Activated gamma-delta T cell (primary cell): ENCODE measurements at regions not wholly inside any gene's neighbourhood (a gene's known extent, or its start where the extent isn't known, plus 50 kb on each side); places are given as distances from the start of the nearest gene placed in this dataset.
"Not testable (repeated sequence)": the region's sequence is repeated elsewhere in the genome, so short reads cannot be mapped to it uniquely, and the experiment has no call there.

Source experiments
- DNase-seq: peaks from one replicate; lab custom pipeline; 2025; lab: John Stamatoyannopoulos, UW

DNA sequence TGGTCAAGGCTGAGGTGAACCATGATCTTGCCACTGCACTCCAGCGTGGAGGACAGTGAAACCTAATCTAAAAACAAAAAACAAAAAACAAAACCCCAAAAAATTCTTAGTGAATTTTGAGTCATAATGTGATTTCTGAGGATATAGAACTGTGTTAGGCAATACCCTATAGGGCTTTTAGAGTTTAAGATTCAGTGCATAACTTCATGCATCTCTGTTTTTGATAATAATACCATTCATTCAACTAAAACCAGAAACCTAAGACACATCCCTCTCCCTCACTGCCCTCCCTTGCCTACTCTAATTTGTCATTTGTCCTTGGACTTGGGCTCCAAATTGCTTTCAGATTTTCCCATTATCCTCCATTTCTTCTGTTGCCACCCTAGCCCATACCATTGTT lies 405.7 kb upstream of the EDIL3 start:
- DNase-seq, result no peak

DNA sequence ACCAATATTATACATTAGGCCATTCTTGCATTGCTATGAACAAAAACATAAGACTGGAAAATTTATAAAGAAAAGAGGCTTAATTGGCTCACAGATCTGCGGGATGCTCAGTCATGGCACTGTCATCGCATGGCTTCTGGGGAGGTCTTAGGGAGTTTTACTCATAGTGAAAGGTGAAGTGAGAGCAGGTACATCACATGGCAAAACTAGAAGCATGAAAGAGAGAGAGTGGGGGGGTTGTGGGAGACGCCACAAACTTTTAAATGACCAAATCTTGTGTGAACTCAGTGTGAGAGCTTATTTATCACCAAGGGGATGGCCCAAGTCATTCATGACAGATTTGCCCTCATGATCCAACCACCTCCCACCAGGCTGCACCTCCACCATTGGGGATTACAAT lies 398.3 kb upstream of the EDIL3 start:
- DNase-seq, result no peak

DNA sequence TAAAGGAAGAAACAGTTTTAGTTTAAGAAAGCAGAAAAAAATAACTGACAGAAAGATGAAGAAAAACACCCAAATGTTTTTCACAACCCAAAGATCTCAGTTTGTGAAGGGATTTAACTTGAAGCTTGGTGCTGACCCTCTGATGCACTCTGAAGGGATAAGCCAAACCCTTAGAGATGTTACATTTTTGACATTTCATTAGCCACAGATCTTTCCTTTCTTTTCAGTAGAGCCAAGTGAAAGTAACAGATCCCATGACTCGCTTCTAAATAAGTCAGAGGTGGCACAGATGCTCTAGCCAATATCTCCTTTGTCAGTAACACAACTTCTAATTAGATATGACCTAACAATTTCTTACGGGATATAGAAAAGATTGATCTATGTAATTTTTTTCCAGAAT lies 394.5 kb upstream of the EDIL3 start:
- no peak for DNase-seq

DNA sequence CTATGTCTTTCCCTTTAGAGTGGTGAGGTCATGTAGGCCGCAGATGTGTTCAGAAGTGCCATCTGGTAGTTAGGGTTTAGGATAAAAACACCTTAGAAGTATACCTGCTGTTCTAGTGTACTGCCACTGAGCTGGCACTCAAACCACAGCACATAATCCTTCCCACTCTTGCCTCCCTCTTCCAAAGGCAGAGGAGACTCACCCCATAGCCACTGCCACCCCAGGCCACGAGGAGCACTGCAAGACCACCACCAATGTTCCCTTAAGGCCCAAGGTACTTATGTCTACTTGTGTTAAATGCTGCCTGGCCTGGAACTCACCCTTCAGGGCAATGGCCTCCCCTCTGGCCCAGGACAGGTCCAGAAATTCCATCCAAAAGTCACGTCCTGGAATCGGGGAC lies 379.5 kb upstream of the EDIL3 start:
- no peak for DNase-seq

DNA sequence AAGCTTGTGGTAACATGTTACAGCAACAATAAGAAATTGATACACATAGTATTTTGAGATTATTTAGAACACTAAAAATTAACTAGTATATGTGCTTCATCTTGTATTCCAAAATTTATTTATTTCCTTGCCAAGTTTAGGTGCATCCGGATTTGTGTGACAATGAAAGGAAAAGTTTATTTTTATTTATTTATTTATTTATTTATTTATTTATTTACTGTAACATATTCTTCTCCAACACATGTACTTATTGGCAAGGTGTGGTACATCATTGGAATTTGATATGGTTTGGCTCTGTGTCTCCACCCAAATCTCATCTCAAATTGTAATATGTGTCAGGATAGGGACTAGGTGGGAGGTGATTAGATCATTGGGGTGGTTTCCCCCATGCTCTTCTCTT lies 373.3 kb upstream of the EDIL3 start:
- DNase-seq, result no peak

DNA sequence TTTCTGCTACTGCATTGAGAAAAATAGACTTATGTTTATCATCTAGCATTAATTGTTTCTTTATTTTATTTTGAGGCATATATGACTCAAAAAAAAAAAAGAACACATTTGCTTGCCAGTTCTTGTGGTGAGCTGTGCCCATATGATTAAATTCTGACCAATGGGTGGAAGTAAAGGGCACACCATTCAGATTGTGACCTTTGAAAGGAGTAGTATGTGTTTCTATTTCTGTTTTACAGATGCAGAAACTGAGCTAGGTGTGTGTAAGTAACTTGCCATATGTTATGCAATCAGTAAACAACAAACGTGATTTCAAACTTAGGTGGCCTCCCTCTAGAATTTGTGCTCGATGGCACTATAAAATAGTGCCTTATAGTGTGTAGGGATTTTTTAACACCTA lies 368.1 kb upstream of the EDIL3 start:
- no peak for DNase-seq

DNA sequence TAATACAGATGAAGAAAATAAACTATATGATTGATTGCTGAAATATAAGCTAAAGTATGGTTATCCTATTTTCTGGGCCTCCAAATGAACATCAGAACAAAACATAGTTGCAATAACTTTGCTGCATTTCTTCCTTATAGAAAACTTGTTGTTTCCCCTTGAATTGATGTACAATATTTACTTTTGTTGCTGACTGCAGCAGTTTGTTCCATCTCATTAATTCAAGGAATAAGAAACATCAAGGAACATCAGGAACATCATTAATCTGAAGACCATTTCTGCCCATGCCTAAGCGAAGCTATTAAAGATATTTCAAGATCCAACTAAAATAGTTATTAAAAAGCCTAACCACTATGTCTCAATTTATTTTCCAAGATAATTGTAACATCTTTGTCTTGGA lies 363.6 kb upstream of the EDIL3 start:
- no peak for DNase-seq

DNA sequence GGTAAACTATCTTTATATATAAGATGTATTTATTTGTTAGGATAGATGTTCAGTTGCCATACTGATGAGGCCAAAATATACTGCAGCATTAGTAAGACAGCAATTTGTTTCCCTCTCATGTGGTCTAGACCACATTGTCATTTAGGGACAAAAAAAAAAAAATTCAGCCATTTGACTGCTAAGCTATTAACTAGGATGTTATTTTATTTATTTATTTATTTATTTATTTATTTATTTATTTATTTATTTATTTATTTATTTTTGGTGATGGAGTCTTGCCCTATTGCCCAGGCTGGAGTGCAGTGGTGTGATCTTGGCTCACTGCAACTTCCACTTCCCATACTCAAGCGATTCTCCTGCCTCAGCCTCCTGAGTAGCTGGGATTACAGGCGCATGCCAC lies 361.6 kb upstream of the EDIL3 start:
- not testable (repeated sequence) for DNase-seq

DNA sequence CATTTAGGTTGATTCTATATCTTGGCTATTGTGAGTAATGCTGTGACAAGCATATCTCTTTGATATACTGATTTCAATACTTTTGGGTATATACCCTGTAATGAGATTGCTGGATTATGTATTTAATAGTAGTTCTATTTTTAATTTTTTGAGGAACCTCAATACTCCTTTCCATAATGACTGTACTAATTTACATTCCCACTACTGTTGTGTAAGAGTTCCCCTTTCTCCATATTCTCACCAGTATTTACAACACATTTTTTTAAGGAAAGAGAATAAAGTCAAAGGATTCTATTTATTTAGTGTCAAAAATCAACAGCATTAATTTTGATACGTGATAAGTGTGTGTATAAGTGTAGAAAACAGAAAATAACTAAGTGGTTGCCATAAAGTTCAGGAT lies 356.4 kb upstream of the EDIL3 start:
- DNase-seq, result no peak

DNA sequence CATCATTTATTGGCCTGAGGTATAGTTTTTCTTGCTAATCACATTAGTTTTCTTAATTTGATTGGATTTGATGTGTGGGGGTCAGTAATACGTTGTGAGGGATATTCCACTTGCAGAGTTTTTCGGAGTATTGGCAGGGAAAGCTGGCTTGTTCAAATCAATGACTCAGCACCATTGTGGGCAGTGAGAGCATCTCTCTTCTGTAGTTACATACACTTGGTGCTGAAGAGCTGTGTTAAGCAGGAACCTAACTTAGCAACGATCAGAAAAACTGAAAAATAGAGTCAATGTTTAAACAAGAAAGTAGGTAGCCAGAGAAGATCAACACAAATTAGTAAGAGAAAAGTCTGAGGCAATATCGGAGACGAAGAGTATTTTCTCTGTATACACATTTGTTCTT lies 344.6 kb upstream of the EDIL3 start:
- no peak for DNase-seq

DNA sequence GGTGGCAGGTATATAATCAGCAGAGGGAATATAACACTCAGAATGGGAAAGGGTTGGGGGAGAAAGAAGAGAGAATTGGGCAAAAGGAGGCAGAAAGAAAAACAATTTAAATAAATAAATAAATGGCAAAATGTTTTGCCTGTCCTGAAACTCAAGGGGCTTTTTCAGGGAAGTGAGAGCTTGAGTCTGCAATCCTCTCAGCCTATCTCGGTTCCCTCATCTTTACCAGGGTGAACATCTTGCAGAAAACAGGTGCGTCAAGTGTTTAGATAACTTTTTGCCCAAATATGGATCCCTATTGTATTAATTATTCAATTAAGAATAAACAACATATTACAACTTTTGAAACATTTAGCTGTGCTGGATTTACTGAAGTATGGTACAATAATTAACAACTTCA lies 343.0 kb upstream of the EDIL3 start:
- DNase-seq, result no peak

DNA sequence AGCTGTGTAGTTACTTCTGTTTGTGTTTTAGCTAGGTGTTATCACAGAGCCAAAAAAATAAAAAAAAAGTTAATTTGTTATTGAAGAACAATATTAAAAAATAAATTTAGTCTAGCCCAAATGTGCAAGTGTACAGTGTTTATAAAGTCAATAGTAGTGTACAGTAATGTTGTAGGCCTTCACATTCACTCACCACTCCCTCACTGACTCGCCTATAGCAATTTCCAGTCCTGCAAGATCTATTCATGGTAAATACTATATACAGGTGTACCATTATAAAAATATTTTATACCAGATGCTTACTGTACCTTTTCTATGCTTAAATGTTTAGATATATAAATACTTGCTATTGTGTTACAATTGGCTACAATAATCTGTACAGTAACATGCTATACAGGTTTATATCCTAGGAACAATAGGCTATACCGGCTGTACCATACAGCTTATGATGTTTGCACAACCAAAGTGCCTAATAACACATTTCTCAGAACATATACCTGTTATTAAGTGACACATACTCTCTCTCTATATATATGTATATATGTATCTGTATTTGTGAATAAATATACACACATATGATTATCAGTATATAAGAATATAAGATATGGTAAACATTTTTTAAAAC lies 341.4 kb upstream of the EDIL3 start:
- no peak for DNase-seq

DNA sequence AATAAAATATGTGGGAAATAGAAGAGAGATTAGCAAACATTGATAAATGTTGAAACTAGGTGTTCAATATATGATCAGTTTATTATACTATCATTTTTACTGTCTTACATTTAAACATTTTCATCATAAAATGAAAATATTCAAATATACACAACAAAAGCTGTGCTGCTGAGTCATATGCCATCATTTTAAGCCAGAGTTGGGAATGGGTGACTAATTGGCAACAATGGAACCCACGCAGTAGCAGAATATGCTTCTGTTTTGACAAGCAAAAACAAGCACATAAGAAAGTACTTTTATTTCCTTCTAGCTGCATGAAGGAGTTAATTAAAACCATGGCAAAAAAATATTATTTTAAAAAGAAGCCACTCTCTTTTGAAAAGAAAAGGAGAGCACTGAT lies 340.0 kb upstream of the EDIL3 start:
- no peak for DNase-seq

DNA sequence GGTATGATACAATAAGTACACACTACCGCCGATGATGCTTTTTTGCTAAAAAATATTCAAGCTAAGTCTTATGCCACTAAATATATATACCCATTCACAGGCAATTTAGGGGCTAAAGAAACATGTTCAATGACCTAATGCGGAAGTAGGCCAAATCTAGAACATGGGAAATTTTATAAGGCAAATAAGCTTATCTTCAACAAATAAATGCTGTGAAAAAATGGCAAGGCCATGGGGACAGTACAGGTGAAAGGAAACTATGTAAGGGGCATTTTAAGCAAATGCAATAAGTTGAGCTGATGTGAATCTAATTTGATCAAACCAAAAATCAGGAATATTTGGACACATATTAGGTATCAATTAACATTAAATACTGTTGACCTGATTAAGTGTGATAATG lies 339.5 kb upstream of the EDIL3 start:
- no peak for DNase-seq

DNA sequence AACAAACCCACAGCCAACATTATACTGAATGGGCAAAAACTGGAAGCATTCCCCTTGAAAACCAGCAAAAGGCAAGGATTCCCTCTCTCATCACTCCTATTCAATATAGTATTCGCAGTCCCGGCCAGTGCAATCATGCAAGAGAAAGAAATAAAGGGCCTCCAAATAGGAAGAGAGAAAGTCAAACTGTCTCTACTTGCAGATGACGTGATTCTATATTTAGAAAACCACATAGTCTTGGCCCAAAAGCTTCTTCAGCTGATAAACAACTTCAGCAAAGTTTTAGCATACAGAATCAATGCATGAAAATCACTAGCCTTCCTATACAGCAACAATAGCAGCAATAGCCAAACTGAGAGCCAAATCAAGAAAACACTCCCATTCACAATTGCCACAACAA lies 333.7 kb upstream of the EDIL3 start:
- no peak for DNase-seq

DNA sequence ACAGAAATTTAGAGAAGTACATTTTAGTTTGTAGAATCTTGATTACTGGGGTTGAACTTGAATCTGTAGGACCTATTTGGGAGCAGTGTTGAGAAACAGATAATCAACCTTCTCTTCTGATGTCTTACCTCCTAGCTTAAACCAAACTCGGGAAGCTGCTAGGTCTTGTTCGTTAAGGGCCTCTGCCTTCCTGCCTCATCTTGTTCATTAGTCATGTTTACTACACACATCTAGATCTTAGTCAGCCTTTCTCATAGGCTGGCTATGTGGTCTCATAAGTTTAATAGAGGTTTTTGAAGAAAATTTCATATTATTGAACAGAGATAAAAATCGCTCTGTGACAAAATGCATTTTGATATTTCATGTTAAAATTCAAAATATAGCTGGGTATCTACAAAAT lies 331.0 kb upstream of the EDIL3 start:
- no peak for DNase-seq

DNA sequence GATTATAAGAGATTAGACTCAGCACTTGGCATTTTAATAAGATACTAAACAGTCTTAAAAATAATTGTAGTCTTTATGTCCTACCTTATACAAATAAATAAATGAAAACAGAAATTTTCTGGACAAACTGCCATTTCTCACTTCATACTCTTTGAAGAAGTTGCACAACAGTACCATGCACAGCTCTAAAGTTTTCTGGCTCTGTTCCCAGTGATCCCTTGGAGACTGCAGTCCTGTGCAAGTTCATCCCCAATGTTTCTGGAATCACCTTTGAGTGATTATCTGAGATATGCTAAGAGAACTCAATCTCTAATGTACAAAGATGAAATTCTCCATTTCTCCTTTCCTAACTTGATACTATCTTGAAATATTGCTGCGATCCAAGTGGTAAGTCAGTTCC lies 330.4 kb upstream of the EDIL3 start:
- DNase-seq, result no peak

DNA sequence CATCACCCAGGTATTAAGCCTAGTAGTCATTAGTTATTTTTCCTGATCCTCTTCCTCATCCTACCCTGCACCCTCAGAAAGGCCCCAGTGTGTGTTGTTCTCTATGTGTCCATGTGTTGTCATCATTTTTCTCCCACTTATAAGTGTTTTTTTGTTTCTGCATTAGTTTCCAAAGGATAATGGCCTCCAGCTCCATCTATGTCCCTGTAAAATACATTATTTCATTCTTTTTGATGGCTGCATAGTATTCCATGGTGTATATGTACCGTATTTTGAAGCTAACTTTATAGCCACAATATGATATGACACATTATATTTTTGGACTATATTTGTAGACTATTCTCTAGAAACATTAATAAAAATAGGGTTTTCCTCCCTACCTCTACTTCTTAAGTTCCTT lies 324.4 kb upstream of the EDIL3 start:
- DNase-seq, result no peak

DNA sequence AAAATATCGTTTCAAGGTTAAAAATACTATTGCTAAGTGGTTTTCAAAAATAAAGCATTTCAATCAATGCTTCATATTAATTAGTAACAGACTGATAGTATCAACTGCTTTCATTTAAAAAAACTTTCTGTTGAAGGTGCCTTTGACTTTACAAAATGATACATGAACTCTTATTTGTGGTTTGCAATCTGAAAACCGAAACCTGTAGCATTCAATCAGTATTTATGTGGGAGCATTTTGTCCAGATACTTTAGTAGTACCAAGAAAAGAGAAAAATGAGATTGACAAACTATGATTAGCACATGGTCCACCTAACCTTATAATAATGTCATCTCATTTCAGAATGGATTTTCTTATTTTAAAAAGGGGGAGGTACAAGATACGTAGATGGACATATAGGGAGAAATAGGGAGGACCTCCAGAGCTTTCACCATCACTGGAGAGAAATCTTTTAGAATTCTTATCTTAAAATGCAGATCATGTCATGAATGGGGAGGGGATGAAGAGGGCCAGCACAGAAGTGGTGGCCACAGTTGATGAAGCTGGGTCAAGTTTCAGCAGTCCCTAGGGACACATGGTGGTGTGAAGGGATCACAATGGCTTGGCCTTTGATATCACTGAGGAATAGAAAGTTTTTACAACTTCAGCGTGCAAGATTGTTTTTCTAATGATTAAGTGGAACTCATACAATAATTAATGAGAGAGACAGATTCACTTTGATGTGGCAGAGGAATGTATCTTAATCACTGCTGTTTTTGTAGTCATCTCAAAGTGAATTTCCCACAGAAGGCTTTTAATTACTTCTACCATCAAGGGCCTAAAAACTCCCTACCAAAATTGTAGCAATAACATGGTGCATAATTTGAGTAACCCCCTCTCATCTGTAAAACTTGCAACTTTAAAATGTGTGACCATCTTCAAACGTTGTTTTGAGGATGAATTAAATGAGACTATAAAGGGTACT lies 322.3 kb upstream of the EDIL3 start:
- no peak for DNase-seq

DNA sequence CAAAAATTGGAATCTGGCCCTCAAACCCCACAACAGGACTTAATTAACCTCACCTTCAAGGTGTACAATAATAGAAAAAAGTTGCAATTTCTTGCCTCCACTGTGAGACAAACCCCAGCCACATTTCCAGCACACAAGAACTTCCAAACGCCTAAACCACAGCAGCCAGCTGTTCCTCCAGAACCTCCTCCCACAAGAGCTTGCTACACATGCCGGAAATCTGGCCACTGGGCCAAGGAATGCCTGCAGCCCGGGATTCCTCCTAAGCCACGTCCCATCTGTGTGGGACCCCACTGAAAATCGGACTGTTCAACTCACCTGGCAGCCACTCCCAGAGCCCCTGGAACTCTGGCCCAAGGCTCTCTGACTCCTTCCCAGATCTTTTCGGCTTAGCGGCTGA lies 315.9 kb upstream of the EDIL3 start:
- not testable (repeated sequence) for DNase-seq

DNA sequence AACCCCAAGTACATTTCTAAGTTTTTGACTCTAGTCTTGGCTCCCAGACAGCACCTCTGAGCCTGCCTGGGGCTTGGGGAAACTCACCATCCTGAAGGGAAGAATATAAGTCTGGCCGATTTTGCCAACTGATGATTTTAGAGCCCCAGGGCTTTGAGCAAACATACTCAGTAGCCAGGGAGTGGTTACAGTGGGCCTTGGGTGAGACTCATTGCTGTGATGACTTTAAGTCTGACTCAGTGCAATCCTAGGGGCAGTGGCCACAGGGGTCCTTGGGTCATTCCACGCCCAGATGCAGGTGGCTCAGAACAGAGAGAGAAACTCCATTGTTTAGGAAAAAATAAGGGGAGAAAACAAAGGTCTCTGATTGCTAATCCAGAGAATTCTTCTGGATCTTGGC lies 312.0 kb upstream of the EDIL3 start:
- DNase-seq, result no peak

DNA sequence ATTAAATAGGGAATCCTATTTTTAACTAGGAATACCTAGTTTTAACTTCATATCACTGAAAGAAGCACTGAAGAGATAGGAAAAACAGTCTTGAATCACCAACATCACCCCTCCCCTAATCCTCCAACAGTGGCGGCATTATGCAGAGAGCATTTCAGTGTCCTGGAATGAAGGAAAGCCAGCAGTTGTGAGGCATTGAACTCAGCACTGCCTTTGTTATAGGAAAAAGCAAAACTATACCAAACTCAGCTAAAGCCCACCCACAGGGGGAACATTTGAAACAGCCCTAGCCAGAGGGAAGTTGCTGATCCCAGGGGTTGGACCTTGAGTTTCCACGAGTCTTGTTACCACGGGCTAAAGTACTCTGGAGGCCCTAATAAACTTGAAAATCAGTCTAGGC lies 310.6 kb upstream of the EDIL3 start:
- DNase-seq, result no peak

DNA sequence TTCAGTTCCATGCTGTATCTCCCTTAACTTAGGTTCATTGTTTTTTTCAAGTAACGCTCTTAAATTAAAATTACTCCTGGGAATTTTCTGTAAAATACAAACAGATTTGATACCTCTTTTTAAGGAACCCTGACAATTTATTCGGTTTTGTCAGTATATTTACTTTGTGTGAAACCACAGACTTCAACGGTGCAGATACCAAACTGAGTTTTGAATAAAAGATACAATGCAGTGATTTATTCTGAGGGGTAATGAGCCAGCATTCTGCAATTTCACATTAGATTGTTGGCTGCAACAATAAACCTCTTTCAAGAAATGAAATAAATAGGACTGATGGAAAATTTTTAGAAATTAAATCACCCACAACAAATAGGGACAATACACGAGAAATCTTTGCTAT lies 308.6 kb upstream of the EDIL3 start:
- no peak for DNase-seq

DNA sequence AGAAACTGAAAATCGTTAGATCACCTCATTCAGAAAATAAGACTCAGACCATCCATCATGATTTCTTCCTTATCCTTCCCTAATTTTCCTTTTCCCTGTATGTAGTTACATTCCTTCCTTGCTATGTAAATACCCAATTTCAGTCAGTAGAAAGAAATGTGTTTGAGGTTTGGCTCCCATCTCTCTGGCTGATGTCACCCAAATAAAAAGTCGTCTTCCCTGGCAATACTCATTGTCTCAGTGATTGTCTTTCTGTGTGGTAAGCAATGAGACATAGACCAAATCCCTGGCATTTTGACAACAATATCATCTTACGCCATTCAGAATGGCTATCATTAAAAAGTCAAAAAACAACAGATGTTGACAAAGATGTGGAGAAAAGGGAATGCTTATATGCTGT lies 303.9 kb upstream of the EDIL3 start:
- no peak for DNase-seq
